Subcutaneous abdominal adipose tissue (tissue), 5 donors: ENCODE measurements at regions not wholly inside any gene's neighbourhood (a gene's known extent, or its start where the extent isn't known, plus 50 kb on each side); places are given as distances from the start of the nearest gene placed in this dataset.

Experiments
- H3K27ac ChIP-seq: one replicate; pipeline ENCODE4 v1.7.0; 2013; ENCODE audit warnings: low read depth, mild to moderate bottlenecking, inconsistent platforms, low read length, moderate library complexity
- H3K27me3 ChIP-seq, 5 donors: one replicate each; pipeline ENCODE4 v1.7.0; 2013; ENCODE audit warnings: low read length in 5 of 5, inconsistent platforms in 1 of 5; ENCODE audit not compliant: control insufficient read depth in 5 of 5, insufficient read depth in 4 of 5
- H3K36me3 ChIP-seq, 5 donors: one replicate each; pipeline ENCODE4 v1.7.0; 2013; ENCODE audit warnings: low read length in 5 of 5; ENCODE audit not compliant: control insufficient read depth in 5 of 5, insufficient read depth in 5 of 5
- H3K4me1 ChIP-seq, 5 donors: one replicate each; pipeline ENCODE4 v1.7.0; 2013; ENCODE audit warnings: low read length in 5 of 5, mild to moderate bottlenecking in 3 of 5, moderate library complexity in 1 of 5; ENCODE audit not compliant: control insufficient read depth in 5 of 5, insufficient read depth in 5 of 5
- H3K4me3 ChIP-seq, 5 donors: one replicate each; pipeline ENCODE4 v1.7.0; 2013; ENCODE audit warnings: low read length in 5 of 5, low read depth in 1 of 5
- H3K9ac ChIP-seq, 5 donors: one replicate each; pipeline ENCODE4 v1.7.0; 2013; ENCODE audit warnings: low read length in 5 of 5, mild to moderate bottlenecking in 4 of 5, moderate library complexity in 3 of 5
- H3K9me3 ChIP-seq, 5 donors: one replicate each; pipeline ENCODE4 v1.7.0; 2013; ENCODE audit warnings: low read length in 5 of 5; ENCODE audit not compliant: control insufficient read depth in 5 of 5
- donor health status: healthy.
- donor health status: healthy.
- donor health status: healthy.
- donor health status: healthy.
- donor health status: healthy.

DNA sequence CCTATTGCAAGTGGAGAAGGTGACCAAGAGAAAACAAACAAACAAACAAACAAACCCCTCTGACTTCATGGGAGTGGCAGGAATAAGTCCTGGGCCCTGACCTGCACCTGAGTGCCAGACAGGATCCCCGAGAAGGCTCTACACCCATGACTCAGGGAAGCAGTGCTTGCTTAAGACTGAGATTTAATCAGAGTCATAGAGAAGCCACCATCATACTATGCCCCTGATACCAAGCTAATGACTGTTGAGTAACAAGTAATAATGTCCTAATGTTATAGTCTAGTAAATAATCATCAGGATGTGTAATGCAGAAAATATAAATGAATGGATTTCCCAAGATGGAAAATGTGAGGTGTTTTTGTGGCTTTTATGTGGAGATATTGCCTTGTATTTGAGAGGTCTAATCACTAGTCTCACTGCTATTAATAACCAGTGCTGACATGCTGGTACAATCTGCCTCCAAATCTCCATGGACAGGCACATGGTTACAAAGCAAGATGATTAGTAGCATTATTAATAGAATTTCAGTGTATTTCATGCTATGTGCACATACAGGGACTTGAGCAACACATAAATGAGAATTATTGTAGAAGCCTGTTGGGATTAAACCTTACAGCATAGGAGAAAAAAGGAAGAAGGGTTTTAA lies 1290.9 kb downstream of the MRPL39 start:
- Histone ChIP-seq H3K9me3 (no peaks in the 10 kb centered on the region), H3K4me1 (no peaks in the 10 kb centered on the region), H3K4me3 (no peak overlapping the region), H3K36me3 (no peaks in the 10 kb centered on the region), H3K9ac (no peak overlapping the region), H3K27ac (no peak overlapping the region), H3K27me3 (no peaks in the 10 kb centered on the region)

GRCh38 chr21:24310788-24311187 lies 1296.5 kb downstream of the MRPL39 start:
- Histone ChIP-seq H3K4me1 (no peaks in the 10 kb centered on the region), H3K27ac (no peak overlapping the region), H3K9me3 (peaks cover 0 to 14% (median 0%) of the 10 kb centered on the region in 5 donors), H3K9ac (no peak overlapping the region), H3K4me3 (no peak overlapping the region), H3K27me3 (peaks cover 0 to 5% (median 0%) of the 10 kb centered on the region in 5 donors), H3K36me3 (no peaks in the 10 kb centered on the region)

DNA sequence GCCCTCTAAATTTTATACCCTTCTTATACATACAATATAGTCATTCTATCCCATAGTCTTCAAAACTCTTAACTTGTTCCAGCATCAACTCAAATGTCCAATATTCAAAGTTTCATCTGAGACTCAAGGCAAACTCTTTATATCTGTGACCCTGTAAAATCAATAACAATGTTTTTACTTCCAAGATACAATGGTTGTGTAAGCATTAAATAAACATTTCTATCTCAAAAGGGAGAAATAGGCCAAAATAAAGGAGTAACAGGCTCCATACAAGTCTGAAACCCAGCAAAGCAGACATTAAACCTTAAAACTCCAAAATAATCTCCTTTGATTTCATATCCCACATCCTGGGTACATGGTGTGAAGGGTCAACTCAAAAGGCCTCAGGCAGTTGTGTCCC lies 1299.1 kb downstream of the MRPL39 start:
- Histone ChIP-seq H3K9ac (no peak overlapping the region), H3K4me3 (no peak overlapping the region), H3K27me3 (peaks cover 0 to 5% (median 0%) of the 10 kb centered on the region in 5 donors), H3K9me3 (peaks cover 0 to 14% (median 0%) of the 10 kb centered on the region in 5 donors), H3K4me1 (no peaks in the 10 kb centered on the region), H3K36me3 (no peaks in the 10 kb centered on the region), H3K27ac (no peak overlapping the region)

DNA sequence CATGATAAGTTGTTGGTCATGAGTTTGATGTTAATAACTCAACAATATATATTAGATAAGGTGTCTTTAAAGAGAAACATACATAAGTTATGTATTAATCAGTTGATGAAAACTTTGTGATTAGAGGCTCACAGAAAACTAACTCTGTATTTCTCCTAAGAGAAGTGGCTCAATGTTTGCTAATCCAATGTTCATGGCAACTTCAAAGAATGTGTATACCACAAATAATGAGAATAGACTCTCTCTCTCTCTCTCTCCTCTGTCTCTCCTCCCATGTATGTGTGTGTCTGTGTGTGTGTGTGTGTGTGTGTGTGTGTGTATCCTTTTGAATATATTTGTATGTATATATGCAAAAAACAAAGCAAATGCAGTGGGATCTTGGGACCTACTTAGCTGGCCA lies 1304.9 kb downstream of the MRPL39 start:
- H3K27me3 ChIP-seq: no peaks in the 10 kb centered on the region

GRCh38 chr21:24298040-24298439 lies 1309.2 kb downstream of the MRPL39 start:
- Histone ChIP-seq H3K9ac (no peak overlapping the region), H3K9me3 (no peaks in the 10 kb centered on the region), H3K4me3 (no peak overlapping the region), H3K36me3 (no peaks in the 10 kb centered on the region), H3K4me1 (no peaks in the 10 kb centered on the region), H3K27me3 (no peaks in the 10 kb centered on the region), H3K27ac (no peak overlapping the region)

More for the DNA sequence above, 1304.9 kb downstream of the MRPL39 start:
- H3K27ac ChIP-seq: no peak overlapping the region
- no peak overlapping the region for H3K4me3 ChIP-seq
- no peak overlapping the region for H3K9ac ChIP-seq
- H3K4me1 ChIP-seq: no peaks in the 10 kb centered on the region
- H3K9me3 ChIP-seq: no peaks in the 10 kb centered on the region
- no peaks in the 10 kb centered on the region for H3K36me3 ChIP-seq

DNA sequence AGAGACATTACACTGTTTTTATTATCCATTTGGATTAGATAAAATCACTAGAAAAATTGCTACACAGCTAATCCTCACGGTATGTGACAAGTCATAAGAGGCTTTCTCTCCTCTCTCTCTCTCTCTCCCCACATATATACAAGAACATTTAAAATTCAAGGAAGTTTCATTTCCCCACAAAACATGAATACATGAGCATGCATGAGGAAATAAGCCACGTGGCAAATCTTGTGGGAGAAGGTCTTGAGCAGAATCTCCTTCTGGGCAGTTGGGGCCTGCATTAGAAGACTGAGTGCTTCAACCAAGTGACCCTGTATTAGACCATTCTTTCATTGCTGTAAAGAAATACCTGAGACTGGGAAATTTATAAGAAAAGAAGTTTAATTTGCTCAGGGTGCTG lies 1313.1 kb downstream of the MRPL39 start:
- Histone ChIP-seq H3K27me3 (no peaks in the 10 kb centered on the region), H3K4me1 (no peaks in the 10 kb centered on the region), H3K4me3 (no peak overlapping the region), H3K27ac (no peak overlapping the region), H3K36me3 (no peaks in the 10 kb centered on the region), H3K9me3 (no peaks in the 10 kb centered on the region), H3K9ac (no peak overlapping the region)

DNA sequence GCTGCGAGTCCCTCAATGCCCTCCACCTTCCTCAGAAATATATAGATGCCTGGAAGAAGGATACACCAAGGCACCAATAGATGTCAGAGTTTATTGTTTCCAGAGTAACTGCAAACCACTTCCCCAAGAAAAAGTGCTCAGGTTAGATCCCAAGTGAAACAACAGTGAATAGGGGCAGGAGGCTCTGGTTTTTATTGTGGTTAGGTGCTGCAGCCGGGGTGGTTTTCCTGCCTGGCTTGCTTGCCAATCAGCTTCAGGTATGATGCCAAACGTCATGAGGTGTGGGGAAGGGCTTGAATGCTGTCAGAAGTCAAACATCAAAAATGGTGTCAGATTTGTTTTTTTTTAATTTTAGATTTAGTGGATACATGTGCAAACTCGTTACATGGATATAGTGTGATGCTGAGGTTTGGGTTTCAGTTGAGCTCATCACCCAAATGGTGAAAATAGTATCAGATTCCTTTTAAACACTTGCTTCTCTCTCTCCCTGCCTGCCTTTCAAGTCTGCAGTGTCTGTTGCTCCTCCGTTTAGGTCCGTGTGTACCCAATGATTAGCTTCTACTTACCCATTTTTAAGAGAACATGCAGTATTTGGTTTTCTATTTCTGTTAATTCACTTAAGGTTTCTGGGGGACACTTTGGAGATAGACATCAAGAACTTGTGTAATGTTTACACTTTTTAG lies 1317.0 kb downstream of the MRPL39 start:
- H3K9ac ChIP-seq: no peak overlapping the region
- no peak overlapping the region for H3K27ac ChIP-seq
- H3K4me3 ChIP-seq: no peak overlapping the region
- peaks cover 0 to 3% (median 0%) of the 10 kb centered on the region in 5 donors for H3K9me3 ChIP-seq
- no peaks in the 10 kb centered on the region for H3K36me3 ChIP-seq
- H3K27me3 ChIP-seq: no peaks in the 10 kb centered on the region
- H3K4me1 ChIP-seq: no peaks in the 10 kb centered on the region

- Histone ChIP-seq H3K4me1 (no peaks in the 10 kb centered on the region), H3K27me3 (no peaks in the 10 kb centered on the region), H3K9me3 (peaks cover 0 to 3% (median 0%) of the 10 kb centered on the region in 5 donors), H3K9ac (no peak overlapping the region), H3K27ac (no peak overlapping the region), H3K4me3 (no peak overlapping the region), H3K36me3 (no peaks in the 10 kb centered on the region)
Measured at GRCh38 chr21:24289539-24289938, 1317.7 kb downstream of the MRPL39 start.

DNA sequence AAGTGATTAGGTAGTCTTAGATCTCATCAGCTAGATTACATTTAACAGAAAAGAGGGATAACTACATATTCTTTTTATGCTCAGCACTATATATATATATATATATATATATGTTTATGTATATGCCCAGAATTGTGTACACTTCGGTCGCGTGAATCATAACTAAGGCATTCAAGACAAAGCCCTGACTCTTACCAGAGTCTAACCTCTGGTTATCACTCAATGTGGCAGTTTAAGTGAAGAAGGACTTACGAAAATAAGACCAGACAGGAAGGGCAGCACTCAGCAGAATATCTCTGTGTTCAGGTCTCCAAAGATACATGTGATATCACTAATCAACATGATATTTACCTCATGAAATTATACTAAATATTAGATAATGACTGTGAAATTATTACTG lies 1326.7 kb downstream of the MRPL39 start:
- Histone ChIP-seq H3K9me3 (no peaks in the 10 kb centered on the region), H3K27me3 (no peaks in the 10 kb centered on the region), H3K9ac (no peak overlapping the region), H3K36me3 (no peaks in the 10 kb centered on the region), H3K4me1 (no peaks in the 10 kb centered on the region), H3K27ac (no peak overlapping the region), H3K4me3 (no peak overlapping the region)

GRCh38 chr21:24278711-24279110 lies 1328.6 kb downstream of the MRPL39 start:
- no peaks in the 10 kb centered on the region for H3K9me3 ChIP-seq
- no peaks in the 10 kb centered on the region for H3K27me3 ChIP-seq
- no peaks in the 10 kb centered on the region for H3K4me1 ChIP-seq

More at GRCh38 chr21:24278711-24279110, 1328.6 kb downstream of the MRPL39 start:
- H3K27ac ChIP-seq: no peak overlapping the region
- H3K9ac ChIP-seq: no peak overlapping the region
- no peaks in the 10 kb centered on the region for H3K36me3 ChIP-seq
- H3K4me3 ChIP-seq: no peak overlapping the region
